ENCODE measurements at regions not wholly inside any gene's neighbourhood (a gene's known extent, or its start where the extent isn't known, plus 50 kb on each side); places are given as distances from the start of the nearest gene placed in this dataset.

GRCh38 chr20:7692478-7692877 lies 247.8 kb downstream of the HAO1 start (continued):
- TF ChIP-seq ATOH8 (CRISPR knock-in tag; IDR thresholded peaks at IDR 0.05; ENCODE audit: low read depth) = no peak

GRCh38 chr20:7693761-7694160 lies 246.5 kb downstream of the HAO1 start:
- DNase-seq (ENCODE audit: low read depth in 1 of 2, low spot score in 1 of 2) (no peak), FAIRE-seq (no peak), ATAC-seq (no peak)
- H3K4me3 ChIP-seq = no peak overlapping the region
- H3K4me1 ChIP-seq = no peaks in the 10 kb centered on the region
- TF ChIP-seq TFCP2L1 (CRISPR knock-in tag; IDR thresholded peaks at IDR 0.05) = no peak
- TF ChIP-seq HOXB13 (CRISPR knock-in tag; IDR thresholded peaks at IDR 0.05; ENCODE audit: low read depth) = no peak
- TF ChIP-seq NR3C1 (IDR thresholded peaks at IDR 0.05) = no peak
- no peak for TF ChIP-seq KDM5A (IDR thresholded peaks at IDR 0.05)
- TF ChIP-seq USF2 (IDR thresholded peaks at IDR 0.05) = no peak
- no peak for TF ChIP-seq HOXB5 (CRISPR knock-in tag; IDR thresholded peaks at IDR 0.05)
- TF ChIP-seq SREBF2 (IDR thresholded peaks at IDR 0.05) = no peak
- no peak for TF ChIP-seq PHF8 (IDR thresholded peaks at IDR 0.05; ENCODE audit: borderline replicate concordance, low read depth)
- TF ChIP-seq MAZ (IDR thresholded peaks at IDR 0.05; ENCODE audit: borderline replicate concordance, low read depth, low read length) = no peak
- TF ChIP-seq ZNF302 (CRISPR knock-in tag; IDR thresholded peaks at IDR 0.05) = no peak
- no peak for TF ChIP-seq TP53 (CRISPR knock-in tag; IDR thresholded peaks at IDR 0.05)
- TF ChIP-seq CEBPB (IDR thresholded peaks at IDR 0.05) = no peak
- no peak for TF ChIP-seq POLR2A (IDR thresholded peaks at IDR 0.05; ENCODE audit: low read length)
- no peak for TF ChIP-seq HES2 (IDR thresholded peaks at IDR 0.05)
- no peak for TF ChIP-seq REST (IDR thresholded peaks at IDR 0.05)
- TF ChIP-seq CBX8 (IDR thresholded peaks at IDR 0.05) = no peak
- no peak for TF ChIP-seq ATOH8 (CRISPR knock-in tag; IDR thresholded peaks at IDR 0.05; ENCODE audit: low read depth)
- no peak for TF ChIP-seq BCL3 (IDR thresholded peaks at IDR 0.05)
- TF ChIP-seq RARB (CRISPR knock-in tag; IDR thresholded peaks at IDR 0.05) = no peak
- TF ChIP-seq HEYL (CRISPR knock-in tag; IDR thresholded peaks at IDR 0.05) = no peak
- ChIA-PET CTCF (no interaction called here), POLR2A (no interaction called here)
- no peak overlapping the region for H3K27ac ChIP-seq
- no peak overlapping the region for H3K4me2 ChIP-seq
- H3K9me3 ChIP-seq = peaks cover 3% of the 10 kb centered on the region; the same call in 1 of the 3 replicates

Measured in A549 (cell line).